ENCODE measurements at regions not wholly inside any gene's neighbourhood (a gene's known extent, or its start where the extent isn't known, plus 50 kb on each side); places are given as distances from the start of the nearest gene placed in this dataset.
"Not testable (repeated sequence)": the region's sequence is repeated elsewhere in the genome, so short reads cannot be mapped to it uniquely, and the experiment has no call there.

DNA sequence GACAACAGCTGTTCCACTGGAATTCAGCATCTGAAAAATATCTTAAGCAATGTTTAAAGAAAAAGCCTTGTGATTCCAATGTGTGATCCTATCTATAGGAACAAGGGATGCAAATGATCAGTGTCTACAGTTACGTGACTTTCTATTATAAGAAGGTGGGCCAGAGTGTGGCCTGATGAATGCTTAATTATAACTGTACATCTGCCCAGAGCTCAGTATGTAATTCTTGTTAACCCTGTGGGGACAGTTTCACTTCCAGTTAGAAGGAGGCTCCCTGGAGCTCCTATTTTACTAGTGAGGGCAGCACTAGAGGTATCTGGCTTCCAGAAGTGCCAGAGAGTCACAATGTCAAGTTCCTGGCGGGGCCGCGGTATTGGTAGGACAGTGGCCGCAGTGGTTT, 288.5 kb downstream of the USP46 start:
- no peak overlapping the region for H3K27ac ChIP-seq
- ATAC-seq (replicated peaks in 6 of 8), result no peak
- in situ Hi-C loops (cut with MboI; ENCODE audit: low pct_unique_long_range_greater_than_20kb in 2 of 9, low sequenced_read_pairs in 9 of 9, unreplicated experiment in 9 of 9), result loop anchor here in 3 of 9 experiments (10.0 to 25.0 kb wide), 3 partner anchors 136 to 617 kb away; no protein-coding TSS in a partner anchor
- 25 to 100% (median 88%) methylated on average over 1 to 5 of the region's 5 CpGs; no CpG with 5 or more reads in 2 of the 10 experiments for WGBS, 10 experiments
- no peaks in the 10 kb centered on the region for H3K4me1 ChIP-seq (replicated peaks in 1 of 2)
- H3K4me3 ChIP-seq, result no peak overlapping the region

DNA sequence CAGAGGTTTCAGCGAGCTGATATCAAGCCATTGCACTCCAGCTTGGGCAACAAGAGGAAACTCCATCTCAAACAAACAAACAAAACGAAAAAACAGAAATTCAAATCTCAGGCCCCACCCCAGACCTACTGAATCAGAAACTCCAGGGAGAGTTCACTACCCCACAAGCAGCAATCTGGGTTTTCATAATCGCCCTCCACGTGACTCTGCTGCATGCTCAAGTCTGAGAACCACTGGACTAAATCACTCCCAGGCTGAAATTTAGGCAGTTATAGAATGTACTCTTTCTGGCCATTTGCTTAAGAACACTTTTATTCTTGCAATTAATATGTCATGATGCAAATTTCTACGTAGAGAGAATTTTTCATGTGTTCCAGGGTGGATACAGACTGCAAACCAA, 287.3 kb downstream of the USP46 start:
- Histone ChIP-seq H3K4me3 (no peak overlapping the region), H3K27ac (no peak overlapping the region), H3K4me1 (replicated peaks in 1 of 2) (no peaks in the 10 kb centered on the region)
- WGBS, 10 experiments, result 31 to 100% (median 83%) methylated on average over 1 to 5 of the region's 5 CpGs; no CpG with 5 or more reads in 2 of the 10 experiments
- peak in 2 of 8 experiments; percentile 44 to 59 for ATAC-seq (replicated peaks in 6 of 8)
- in situ Hi-C loops (cut with MboI; ENCODE audit: low pct_unique_long_range_greater_than_20kb in 2 of 9, low sequenced_read_pairs in 9 of 9, unreplicated experiment in 9 of 9), result loop anchor here in 3 of 9 experiments (10.0 to 25.0 kb wide), 3 partner anchors 137 to 615 kb away; no protein-coding TSS in a partner anchor

DNA sequence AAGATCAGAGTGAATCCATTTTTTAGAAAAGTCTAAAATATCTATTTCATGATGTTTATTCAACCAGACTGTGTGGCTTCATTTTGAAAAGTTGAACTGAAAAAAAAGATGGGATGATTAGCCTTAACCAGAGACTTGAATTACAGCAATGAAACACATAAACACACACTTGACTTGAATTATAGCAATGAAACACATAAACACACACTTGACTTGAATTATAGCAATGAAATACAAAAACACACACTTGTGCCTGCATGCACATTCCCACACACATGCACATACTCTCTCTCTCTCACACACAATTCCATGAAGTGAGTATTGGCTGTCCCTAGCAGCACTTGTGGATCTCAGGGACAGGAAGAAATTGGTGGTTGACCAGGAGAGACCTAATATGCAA, 286.8 kb downstream of the USP46 start:
- in situ Hi-C loops (cut with MboI; ENCODE audit: low pct_unique_long_range_greater_than_20kb in 2 of 9, low sequenced_read_pairs in 9 of 9, unreplicated experiment in 9 of 9), result loop anchor here in 3 of 9 experiments (10.0 to 25.0 kb wide), 3 partner anchors 137 to 615 kb away; no protein-coding TSS in a partner anchor
- no peak for ATAC-seq (replicated peaks in 6 of 8)

DNA sequence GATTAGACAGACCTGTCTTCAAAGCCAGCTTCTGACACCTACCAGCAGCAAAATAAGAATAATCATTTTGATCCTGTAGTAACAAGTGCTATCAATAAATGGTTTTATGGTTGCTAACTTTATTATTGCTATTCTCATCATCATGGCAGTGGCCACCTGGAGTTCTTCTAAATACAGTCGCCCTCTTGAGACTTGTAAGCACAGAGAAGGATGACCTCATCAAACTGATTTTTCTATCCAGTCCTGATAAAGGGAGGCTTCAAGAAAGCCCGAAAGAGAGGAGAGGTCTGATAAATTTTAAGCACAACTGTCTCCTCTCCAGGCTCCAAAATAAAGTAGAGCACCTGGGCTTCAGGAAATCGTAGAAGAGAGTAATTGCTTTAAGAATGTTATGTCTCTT, 286.4 kb downstream of the USP46 start:
- ATAC-seq (replicated peaks in 6 of 8), result no peak
- H3K4me3 ChIP-seq, result no peak overlapping the region
- H3K4me1 ChIP-seq (replicated peaks in 1 of 2), result no peaks in the 10 kb centered on the region
- WGBS, 10 experiments, result 19 to 100% (median 54%) methylated on average over 1 to 3 of the region's 3 CpGs; no CpG with 5 or more reads in 1 of the 10 experiments
- in situ Hi-C loops (cut with MboI; ENCODE audit: low pct_unique_long_range_greater_than_20kb in 2 of 9, low sequenced_read_pairs in 9 of 9, unreplicated experiment in 9 of 9), result loop anchor here in 3 of 9 experiments (10.0 to 25.0 kb wide), 3 partner anchors 138 to 615 kb away; no protein-coding TSS in a partner anchor
- no peak overlapping the region for H3K27ac ChIP-seq

More for the DNA sequence above, 286.8 kb downstream of the USP46 start:
- no peak overlapping the region for H3K4me3 ChIP-seq
- no peaks in the 10 kb centered on the region for H3K4me1 ChIP-seq (replicated peaks in 1 of 2)
- H3K27ac ChIP-seq, result no peak overlapping the region

DNA sequence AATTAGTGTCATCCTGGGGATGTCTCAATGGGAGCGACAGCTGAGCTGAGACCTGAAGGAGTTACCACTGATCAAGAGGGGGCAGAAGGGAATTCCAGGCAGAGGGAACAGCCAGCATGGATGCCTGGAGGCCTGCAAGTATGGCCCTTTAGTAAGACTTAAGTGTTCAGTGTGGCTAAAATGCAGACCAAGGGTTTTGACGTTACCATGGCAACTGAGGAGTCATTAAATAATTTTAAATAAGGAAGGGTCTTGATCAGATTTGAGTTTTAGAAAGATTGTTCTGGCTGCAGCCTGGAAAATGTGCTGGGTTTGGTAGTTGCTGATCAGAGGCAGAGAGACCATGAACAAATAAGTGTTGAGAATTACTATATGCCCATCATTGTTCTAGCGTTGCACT, 285.5 kb downstream of the USP46 start:
- Histone ChIP-seq H3K27ac (no peak overlapping the region), H3K4me3 (no peak overlapping the region), H3K4me1 (replicated peaks in 1 of 2) (no peaks in the 10 kb centered on the region)
- 50 to 100% (median 71%) methylated on average over 1 to 3 of the region's 3 CpGs; no CpG with 5 or more reads in 2 of the 10 experiments for WGBS, 10 experiments
- no peak for ATAC-seq (replicated peaks in 6 of 8)
- in situ Hi-C loops (cut with MboI; ENCODE audit: low pct_unique_long_range_greater_than_20kb in 2 of 9, low sequenced_read_pairs in 9 of 9, unreplicated experiment in 9 of 9), result loop anchor here in 3 of 9 experiments (10.0 to 25.0 kb wide), 3 partner anchors 139 to 614 kb away; no protein-coding TSS in a partner anchor

DNA sequence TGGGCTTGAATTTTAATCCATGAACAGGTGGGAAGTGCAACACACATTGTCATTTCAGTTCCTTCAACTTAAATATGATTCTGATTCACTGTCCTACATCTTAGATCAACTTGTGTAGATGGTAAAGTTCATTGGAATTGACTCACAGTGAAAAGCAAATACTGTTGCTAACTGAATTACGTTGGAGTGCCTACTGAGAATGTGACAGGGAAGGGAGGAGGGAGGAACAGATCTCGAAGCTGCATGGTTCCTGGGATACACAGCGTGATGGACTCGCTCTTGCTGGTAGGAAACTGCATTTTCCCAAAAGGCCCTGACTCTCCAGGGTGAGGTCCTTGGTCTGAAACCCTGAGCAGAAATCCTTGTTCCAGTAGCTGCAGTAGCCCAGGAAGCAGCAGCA, 284.2 kb downstream of the USP46 start:
- no peak overlapping the region for H3K4me3 ChIP-seq
- 20 to 94% (median 60%) methylated on average over 1 to 4 of the region's 4 CpGs; no CpG with 5 or more reads in 3 of the 10 experiments for WGBS, 10 experiments
- H3K27ac ChIP-seq, result no peak overlapping the region
- in situ Hi-C loops (cut with MboI; ENCODE audit: low pct_unique_long_range_greater_than_20kb in 2 of 9, low sequenced_read_pairs in 9 of 9, unreplicated experiment in 9 of 9), result loop anchor here in 6 of 9 experiments (10.0 to 25.0 kb wide), 4 partner anchors 140 to 612 kb away; no protein-coding TSS in a partner anchor
- ATAC-seq (replicated peaks in 6 of 8), result peak in 1 of 8 experiments; percentile 81
- H3K4me1 ChIP-seq (replicated peaks in 1 of 2), result no peaks in the 10 kb centered on the region

DNA sequence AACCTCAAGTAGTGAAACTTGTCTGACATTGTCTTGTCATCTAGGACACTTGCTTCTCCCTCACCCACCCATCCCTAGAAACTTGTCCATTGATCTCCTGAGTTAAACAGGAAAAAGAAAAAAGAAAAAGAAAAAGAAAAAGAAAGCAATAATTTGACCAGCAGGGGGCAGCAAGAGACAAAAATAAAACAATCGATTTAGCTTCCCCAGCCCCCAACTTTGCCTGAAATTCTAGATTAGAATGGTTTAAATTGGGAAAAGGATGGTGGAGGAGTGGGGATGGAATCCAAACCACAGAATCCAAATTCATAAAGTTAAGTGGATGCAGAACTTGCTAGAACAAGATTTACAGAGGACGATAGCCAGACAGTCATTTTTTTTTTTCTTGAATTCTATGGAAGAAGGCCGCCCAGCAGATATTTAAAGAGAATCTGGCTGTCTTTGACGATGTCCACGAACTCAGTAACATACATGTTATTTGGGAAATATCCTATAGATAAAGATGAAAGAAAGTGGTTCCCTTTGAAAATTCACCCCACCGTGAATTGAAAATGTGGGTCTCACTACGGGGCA, 282.9 kb downstream of the USP46 start:
- Histone ChIP-seq H3K27ac (no peak overlapping the region), H3K4me1 (replicated peaks in 1 of 2) (no peaks in the 10 kb centered on the region), H3K4me3 (no peak overlapping the region)
- WGBS, 10 experiments, result 0 to 71% (median 43%) methylated on average over 2 to 7 of the region's 7 CpGs
- in situ Hi-C loops (cut with MboI; ENCODE audit: low pct_unique_long_range_greater_than_20kb in 2 of 9, low sequenced_read_pairs in 9 of 9, unreplicated experiment in 9 of 9), result loop anchor here in 4 of 9 experiments (10.0 to 25.0 kb wide), 4 partner anchors 141 to 611 kb away; no protein-coding TSS in a partner anchor
- peak in 2 of 8 experiments; percentile 31 to 53 for ATAC-seq (replicated peaks in 6 of 8)

DNA sequence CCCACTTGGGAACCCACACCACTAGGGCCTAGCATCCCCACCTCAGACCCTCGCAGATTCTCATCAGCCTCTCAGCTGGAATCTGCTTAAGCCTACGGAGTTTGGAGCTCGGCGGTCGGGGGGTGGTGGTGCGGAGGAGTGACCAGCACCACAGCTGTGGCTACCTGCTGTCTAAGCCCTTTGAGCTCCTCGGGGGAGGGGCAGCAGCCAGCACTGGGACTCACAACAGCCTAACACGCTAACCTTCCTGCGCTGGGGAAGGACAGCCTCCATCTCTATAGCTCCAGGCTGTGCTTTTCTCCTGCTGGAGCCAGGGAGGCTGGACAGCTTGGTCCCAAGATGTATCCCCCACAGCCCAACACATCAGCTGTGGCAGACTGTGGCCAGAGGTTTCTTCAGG, 281.5 kb downstream of the USP46 start:
- no peak for ATAC-seq (replicated peaks in 6 of 8)
- no peaks in the 10 kb centered on the region for H3K4me1 ChIP-seq (replicated peaks in 1 of 2)

DNA sequence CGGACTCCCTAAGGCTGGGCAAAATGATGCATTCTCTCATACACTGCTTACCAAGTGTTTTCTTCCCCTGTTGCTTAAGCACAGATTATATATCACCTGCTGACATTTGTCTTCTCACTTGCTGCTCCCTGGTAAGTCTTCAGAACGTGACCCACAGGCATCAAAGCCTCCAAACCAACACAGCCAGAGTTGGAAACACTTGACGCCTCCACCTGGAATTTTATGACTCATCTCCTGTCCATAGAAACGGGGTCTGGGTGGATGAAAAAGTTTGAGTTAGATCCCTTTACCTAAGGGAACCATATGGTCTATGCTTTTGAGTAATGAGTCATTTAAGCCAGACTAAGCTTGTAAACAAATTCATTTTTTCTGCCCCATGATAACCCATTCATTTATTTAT, 251.6 kb downstream of the USP46 start:
- Histone ChIP-seq H3K4me3 (no peak overlapping the region), H3K27ac (no peak overlapping the region), H3K4me1 (replicated peaks in 1 of 2) (no peaks in the 10 kb centered on the region)
- peak in 2 of 8 experiments; percentile 32 for ATAC-seq (replicated peaks in 6 of 8)
- 22 to 80% (median 49%) methylated on average over 2 to 4 of the region's 4 CpGs for WGBS, 10 experiments
- in situ Hi-C loops (cut with MboI; ENCODE audit: low pct_unique_long_range_greater_than_20kb in 2 of 9, low sequenced_read_pairs in 9 of 9, unreplicated experiment in 9 of 9), result no loop called here

More for the DNA sequence above, 281.5 kb downstream of the USP46 start:
- H3K4me3 ChIP-seq, result no peak overlapping the region
- H3K27ac ChIP-seq, result no peak overlapping the region
- WGBS, 10 experiments, result 53% methylated on average over 3 of the region's 9 CpGs; no CpG with 5 or more reads in 9 of the 10 experiments
- in situ Hi-C loops (cut with MboI; ENCODE audit: low pct_unique_long_range_greater_than_20kb in 2 of 9, low sequenced_read_pairs in 9 of 9, unreplicated experiment in 9 of 9), result loop anchor here in 4 of 9 experiments (10.0 to 25.0 kb wide), 4 partner anchors 143 to 610 kb away; no protein-coding TSS in a partner anchor

DNA sequence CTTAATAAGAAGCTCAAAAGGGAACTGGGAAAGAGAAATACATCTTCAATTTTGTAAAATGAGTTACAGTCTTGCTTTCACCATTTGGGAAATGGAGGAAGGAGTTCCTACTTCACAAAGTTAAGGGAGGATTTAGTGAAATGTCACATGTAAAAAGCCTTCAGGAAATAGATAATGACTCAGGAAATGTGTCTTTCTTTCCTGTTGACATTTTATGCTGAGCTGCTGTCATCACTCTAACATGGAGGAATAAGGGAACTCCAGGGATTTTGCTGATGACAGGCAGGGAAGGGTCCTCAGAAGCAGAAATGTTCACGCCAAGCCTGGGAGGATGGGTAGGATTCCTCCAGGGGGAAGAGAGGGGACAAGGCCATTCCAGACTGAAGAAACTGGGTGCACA, 251.1 kb downstream of the USP46 start:
- Histone ChIP-seq H3K4me1 (replicated peaks in 1 of 2) (no peaks in the 10 kb centered on the region), H3K27ac (no peak overlapping the region), H3K4me3 (no peak overlapping the region)
- WGBS, 10 experiments, result 50 to 100% (median 67%) methylated on average over 1 of the region's 1 CpG; no CpG with 5 or more reads in 5 of the 10 experiments
- ATAC-seq (replicated peaks in 6 of 8), result peak in 2 of 8 experiments; percentile 15 to 55
- in situ Hi-C loops (cut with MboI; ENCODE audit: low pct_unique_long_range_greater_than_20kb in 2 of 9, low sequenced_read_pairs in 9 of 9, unreplicated experiment in 9 of 9), result no loop called here

DNA sequence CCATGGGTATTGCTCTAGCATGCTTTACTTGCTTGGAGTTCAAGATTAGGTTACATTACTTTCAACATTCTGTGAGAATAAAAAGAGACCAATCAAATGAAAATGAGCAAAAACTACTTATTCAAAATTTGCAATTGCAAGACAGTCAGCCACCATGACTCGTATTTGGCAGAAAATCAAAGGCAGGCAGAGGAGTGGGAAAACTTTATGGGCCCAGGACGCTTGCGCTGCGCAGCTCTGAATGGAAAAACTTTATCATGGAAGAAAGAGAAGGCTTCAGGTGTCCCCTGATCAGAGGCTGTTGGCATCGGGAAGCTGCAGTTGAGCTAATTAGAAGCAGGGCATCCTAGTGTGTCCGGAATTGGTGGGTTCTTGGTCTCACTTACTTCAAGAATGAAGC, 250.6 kb downstream of the USP46 start:
- WGBS, 10 experiments, result 0 to 100% (median 80%) methylated on average over 2 to 6 of the region's 6 CpGs; no CpG with 5 or more reads in 2 of the 10 experiments
- ATAC-seq (replicated peaks in 6 of 8), result peak in 1 of 8 experiments; percentile 33
- in situ Hi-C loops (cut with MboI; ENCODE audit: low pct_unique_long_range_greater_than_20kb in 2 of 9, low sequenced_read_pairs in 9 of 9, unreplicated experiment in 9 of 9), result no loop called here
- Histone ChIP-seq H3K4me3 (no peak overlapping the region), H3K27ac (no peak overlapping the region), H3K4me1 (replicated peaks in 1 of 2) (no peaks in the 10 kb centered on the region)

DNA sequence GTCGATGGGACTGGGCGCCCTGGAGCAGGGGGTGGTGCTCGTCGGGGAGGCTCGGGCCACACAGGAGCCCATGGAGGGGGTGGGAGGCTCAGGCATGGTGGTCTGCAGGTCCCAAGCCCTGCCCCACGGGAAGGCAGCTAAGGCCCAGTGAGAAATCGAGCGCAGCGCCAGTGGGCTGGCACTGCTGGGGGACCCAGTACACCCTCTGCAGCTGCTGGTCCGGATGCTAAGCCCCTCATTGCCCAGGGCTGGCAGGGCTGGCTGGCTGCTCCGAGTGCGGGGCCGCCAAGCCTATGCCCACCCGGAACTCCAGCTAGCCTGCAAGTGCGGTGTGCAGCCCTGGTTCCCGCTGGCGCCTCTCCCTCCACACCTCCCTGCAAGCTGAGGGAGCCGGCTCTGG, 249.3 kb downstream of the USP46 start:
- H3K27ac ChIP-seq; H3K4me1 ChIP-seq (replicated peaks in 1 of 2); ATAC-seq (replicated peaks in 6 of 8); in situ Hi-C loops (cut with MboI; ENCODE audit: low pct_unique_long_range_greater_than_20kb in 2 of 9, low sequenced_read_pairs in 9 of 9, unreplicated experiment in 9 of 9); H3K4me3 ChIP-seq: not testable (repeated sequence)
- WGBS, 10 experiments, result no CpG with 5 or more reads among the region's 18 CpGs

DNA sequence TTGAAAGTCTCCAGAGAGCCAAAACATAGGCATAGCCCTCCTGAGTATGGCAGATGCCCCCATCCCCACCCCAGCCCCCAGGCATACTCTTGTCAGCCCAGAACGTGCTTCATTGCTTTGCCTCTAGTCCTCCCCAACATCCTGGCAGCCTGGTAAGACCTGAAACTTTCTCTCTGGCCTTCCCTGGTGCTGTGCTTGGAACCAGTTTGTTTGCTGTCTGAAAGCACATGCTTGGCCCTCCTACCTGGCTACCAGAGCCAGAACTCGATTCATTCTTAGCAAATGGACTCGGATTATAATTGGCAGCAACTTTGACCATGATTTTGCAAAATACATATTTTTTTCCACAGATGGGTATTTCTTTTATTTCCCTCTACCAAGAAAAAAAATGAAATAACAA, 248.1 kb downstream of the USP46 start:
- in situ Hi-C loops (cut with MboI; ENCODE audit: low pct_unique_long_range_greater_than_20kb in 2 of 9, low sequenced_read_pairs in 9 of 9, unreplicated experiment in 9 of 9), result no loop called here
- WGBS, 10 experiments, result 0 to 100% (median 79%) methylated on average over 1 to 3 of the region's 3 CpGs; no CpG with 5 or more reads in 5 of the 10 experiments
- Histone ChIP-seq H3K4me1 (replicated peaks in 1 of 2) (no peaks in the 10 kb centered on the region), H3K27ac (no peak overlapping the region), H3K4me3 (no peak overlapping the region)
- no peak for ATAC-seq (replicated peaks in 6 of 8)

Measured in motor neuron (in vitro differentiated cells).